ENCODE measurements at regions not wholly inside any gene's neighbourhood (a gene's known extent, or its start where the extent isn't known, plus 50 kb on each side); places are given as distances from the start of the nearest gene placed in this dataset.

GRCh38 chr2:67260343-67261277 lies 136.5 kb upstream of the ETAA1 start:
- peak overlapping the region; percentile 23 for H2AFZ ChIP-seq (ENCODE audit: low read length, unreplicated experiment)
- H3K36me3 ChIP-seq (ENCODE audit: insufficient read depth, low read length): no peaks in the 10 kb centered on the region
- peak overlapping the region; percentile 100 for H3K27ac ChIP-seq (ENCODE audit: low read depth, low read length)
- H3K4me1 ChIP-seq (ENCODE audit: control insufficient read depth, insufficient read depth, low read length, unreplicated experiment): peaks cover 41% of the 10 kb centered on the region
- H3K4me3 ChIP-seq (ENCODE audit: low read depth, low read length): peak overlapping the region; percentile 76
- H3K27me3 ChIP-seq (ENCODE audit: insufficient read depth, low read length): no peaks in the 10 kb centered on the region
- H3K79me2 ChIP-seq (ENCODE audit: control insufficient read depth, insufficient read depth, low read length, unreplicated experiment): no peaks in the 10 kb centered on the region

- no peak overlapping the region for H2AFZ ChIP-seq (ENCODE audit: low read length, unreplicated experiment)
- H3K4me1 ChIP-seq (ENCODE audit: control insufficient read depth, insufficient read depth, low read length, unreplicated experiment): peaks cover 26% of the 10 kb centered on the region
- no peak overlapping the region for H3K4me3 ChIP-seq (ENCODE audit: low read depth, low read length)
- H3K36me3 ChIP-seq (ENCODE audit: insufficient read depth, low read length): no peaks in the 10 kb centered on the region
- no peaks in the 10 kb centered on the region for H3K27me3 ChIP-seq (ENCODE audit: insufficient read depth, low read length)
- no peaks in the 10 kb centered on the region for H3K79me2 ChIP-seq (ENCODE audit: control insufficient read depth, insufficient read depth, low read length, unreplicated experiment)
- H3K27ac ChIP-seq (ENCODE audit: low read depth, low read length): no peak overlapping the region
Measured at GRCh38 chr2:67267241-67267640, 129.9 kb upstream of the ETAA1 start.

GRCh38 chr2:67268797-67269196 lies 128.3 kb upstream of the ETAA1 start:
- H3K27ac ChIP-seq (ENCODE audit: low read depth, low read length): peak overlapping the region; percentile 83
- H3K4me3 ChIP-seq (ENCODE audit: low read depth, low read length): no peak overlapping the region
- H3K36me3 ChIP-seq (ENCODE audit: insufficient read depth, low read length): no peaks in the 10 kb centered on the region
- H3K27me3 ChIP-seq (ENCODE audit: insufficient read depth, low read length): no peaks in the 10 kb centered on the region
- H2AFZ ChIP-seq (ENCODE audit: low read length, unreplicated experiment): no peak overlapping the region
- H3K79me2 ChIP-seq (ENCODE audit: control insufficient read depth, insufficient read depth, low read length, unreplicated experiment): no peaks in the 10 kb centered on the region
- peaks cover 29% of the 10 kb centered on the region for H3K4me1 ChIP-seq (ENCODE audit: control insufficient read depth, insufficient read depth, low read length, unreplicated experiment)

- H3K79me2 ChIP-seq (ENCODE audit: control insufficient read depth, insufficient read depth, low read length, unreplicated experiment): no peaks in the 10 kb centered on the region
- H3K4me3 ChIP-seq (ENCODE audit: low read depth, low read length): no peak overlapping the region
- H3K27ac ChIP-seq (ENCODE audit: low read depth, low read length): peak overlapping the region; percentile 29
- H2AFZ ChIP-seq (ENCODE audit: low read length, unreplicated experiment): no peak overlapping the region
- no peaks in the 10 kb centered on the region for H3K36me3 ChIP-seq (ENCODE audit: insufficient read depth, low read length)
- H3K4me1 ChIP-seq (ENCODE audit: control insufficient read depth, insufficient read depth, low read length, unreplicated experiment): peaks cover 29% of the 10 kb centered on the region
- no peaks in the 10 kb centered on the region for H3K27me3 ChIP-seq (ENCODE audit: insufficient read depth, low read length)
Measured at GRCh38 chr2:67272195-67272594, 124.9 kb upstream of the ETAA1 start.

- Histone ChIP-seq H3K36me3 (ENCODE audit: insufficient read depth, low read length) (no peaks in the 10 kb centered on the region), H2AFZ (ENCODE audit: low read length, unreplicated experiment) (no peak overlapping the region), H3K27ac (ENCODE audit: low read depth, low read length) (no peak overlapping the region), H3K4me3 (ENCODE audit: low read depth, low read length) (no peak overlapping the region), H3K27me3 (ENCODE audit: insufficient read depth, low read length) (no peaks in the 10 kb centered on the region), H3K4me1 (ENCODE audit: control insufficient read depth, insufficient read depth, low read length, unreplicated experiment) (peaks cover 2% of the 10 kb centered on the region), H3K79me2 (ENCODE audit: control insufficient read depth, insufficient read depth, low read length, unreplicated experiment) (no peaks in the 10 kb centered on the region)
Measured at GRCh38 chr2:67277450-67277849, 119.7 kb upstream of the ETAA1 start.

GRCh38 chr2:67281101-67281500 lies 116.0 kb upstream of the ETAA1 start:
- Histone ChIP-seq H2AFZ (ENCODE audit: low read length, unreplicated experiment) (no peak overlapping the region), H3K4me3 (ENCODE audit: low read depth, low read length) (no peak overlapping the region)

GRCh38 chr2:67283641-67284040 lies 113.5 kb upstream of the ETAA1 start:
- Histone ChIP-seq H2AFZ (ENCODE audit: low read length, unreplicated experiment) (no peak overlapping the region), H3K4me3 (ENCODE audit: low read depth, low read length) (no peak overlapping the region), H3K27me3 (ENCODE audit: insufficient read depth, low read length) (no peaks in the 10 kb centered on the region)

More at GRCh38 chr2:67281101-67281500, 116.0 kb upstream of the ETAA1 start:
- H3K27me3 ChIP-seq (ENCODE audit: insufficient read depth, low read length): no peaks in the 10 kb centered on the region
- H3K36me3 ChIP-seq (ENCODE audit: insufficient read depth, low read length): no peaks in the 10 kb centered on the region
- no peak overlapping the region for H3K27ac ChIP-seq (ENCODE audit: low read depth, low read length)
- H3K79me2 ChIP-seq (ENCODE audit: control insufficient read depth, insufficient read depth, low read length, unreplicated experiment): no peaks in the 10 kb centered on the region
- H3K4me1 ChIP-seq (ENCODE audit: control insufficient read depth, insufficient read depth, low read length, unreplicated experiment): peaks cover 10% of the 10 kb centered on the region

GRCh38 chr2:67286981-67287759 lies 110.0 kb upstream of the ETAA1 start:
- no peak overlapping the region for H2AFZ ChIP-seq (ENCODE audit: low read length, unreplicated experiment)
- H3K79me2 ChIP-seq (ENCODE audit: control insufficient read depth, insufficient read depth, low read length, unreplicated experiment): no peaks in the 10 kb centered on the region
- no peak overlapping the region for H3K4me3 ChIP-seq (ENCODE audit: low read depth, low read length)
- H3K27me3 ChIP-seq (ENCODE audit: insufficient read depth, low read length): no peaks in the 10 kb centered on the region
- no peaks in the 10 kb centered on the region for H3K36me3 ChIP-seq (ENCODE audit: insufficient read depth, low read length)
- H3K4me1 ChIP-seq (ENCODE audit: control insufficient read depth, insufficient read depth, low read length, unreplicated experiment): peaks cover 45% of the 10 kb centered on the region
- no peak overlapping the region for H3K27ac ChIP-seq (ENCODE audit: low read depth, low read length)

More at GRCh38 chr2:67283641-67284040, 113.5 kb upstream of the ETAA1 start:
- no peaks in the 10 kb centered on the region for H3K79me2 ChIP-seq (ENCODE audit: control insufficient read depth, insufficient read depth, low read length, unreplicated experiment)
- no peaks in the 10 kb centered on the region for H3K36me3 ChIP-seq (ENCODE audit: insufficient read depth, low read length)
- no peak overlapping the region for H3K27ac ChIP-seq (ENCODE audit: low read depth, low read length)
- peaks cover 16% of the 10 kb centered on the region for H3K4me1 ChIP-seq (ENCODE audit: control insufficient read depth, insufficient read depth, low read length, unreplicated experiment)

GRCh38 chr2:67289271-67289670 lies 107.9 kb upstream of the ETAA1 start:
- Histone ChIP-seq H3K27me3 (ENCODE audit: insufficient read depth, low read length) (no peaks in the 10 kb centered on the region), H3K79me2 (ENCODE audit: control insufficient read depth, insufficient read depth, low read length, unreplicated experiment) (no peaks in the 10 kb centered on the region), H2AFZ (ENCODE audit: low read length, unreplicated experiment) (peak overlapping the region; percentile 9), H3K27ac (ENCODE audit: low read depth, low read length) (peak overlapping the region; percentile 100), H3K36me3 (ENCODE audit: insufficient read depth, low read length) (no peaks in the 10 kb centered on the region), H3K4me1 (ENCODE audit: control insufficient read depth, insufficient read depth, low read length, unreplicated experiment) (peaks cover 36% of the 10 kb centered on the region), H3K4me3 (ENCODE audit: low read depth, low read length) (peak overlapping the region; percentile 9; the same call in 1 of the 2 replicates)

GRCh38 chr2:67289921-67290371 lies 107.2 kb upstream of the ETAA1 start:
- Histone ChIP-seq H3K4me1 (ENCODE audit: control insufficient read depth, insufficient read depth, low read length, unreplicated experiment) (peaks cover 36% of the 10 kb centered on the region), H3K36me3 (ENCODE audit: insufficient read depth, low read length) (no peaks in the 10 kb centered on the region), H2AFZ (ENCODE audit: low read length, unreplicated experiment) (no peak overlapping the region), H3K4me3 (ENCODE audit: low read depth, low read length) (peak overlapping the region; percentile 17; the same call in 1 of the 2 replicates), H3K79me2 (ENCODE audit: control insufficient read depth, insufficient read depth, low read length, unreplicated experiment) (no peaks in the 10 kb centered on the region), H3K27ac (ENCODE audit: low read depth, low read length) (peak overlapping the region; percentile 100), H3K27me3 (ENCODE audit: insufficient read depth, low read length) (no peaks in the 10 kb centered on the region)

Measured in ACC112 (cell line).